Fibroblast of lung (primary cell): ENCODE measurements at regions not wholly inside any gene's neighbourhood (a gene's known extent, or its start where the extent isn't known, plus 50 kb on each side); places are given as distances from the start of the nearest gene placed in this dataset.

Source experiments
- CTCF ChIP-seq, 2 donors: IDR thresholded peaks in 1 of 2; conservative IDR thresholded peaks in 1 of 2; 1 replicate in 1 of 2; 2 replicates in 1 of 2; pipeline ENCODE4 v1.5.1; 2011 to 2012; ENCODE audit warnings: low read length in 2 of 2, control low read depth in 1 of 2, inconsistent platforms in 1 of 2, low read depth in 1 of 2, mild to moderate bottlenecking in 1 of 2
- EZH2 ChIP-seq: IDR thresholded peaks from 2 replicates; pipeline ENCODE4 v1.5.1; 2012; ENCODE audit warnings: low read length, control low read depth, mild to moderate bottlenecking; ENCODE audit errors: missing control alignments

GRCh38 chr6:147856687-147857086 lies 348.2 kb downstream of the SAMD5 start:
- TF ChIP-seq EZH2 (no peak), CTCF (conservative IDR thresholded peaks at IDR 0.05 in 1 of 2, IDR thresholded peaks at IDR 0.05 in 1 of 2; ENCODE audit: low read depth in 1 of 2, low read length in 2 of 2) (no peak)
